OCI-LY1 (cell line): ENCODE measurements at regions not wholly inside any gene's neighbourhood (a gene's known extent, or its start where the extent isn't known, plus 50 kb on each side); places are given as distances from the start of the nearest gene placed in this dataset.

Experiments
- CTCF ChIP-seq: fragments of 200-600 bp; sonication (generic), shearing (Covaris generic); IDR thresholded peaks from 2 replicates; pipeline ENCODE4 v1.5.1; 2017; ENCODE audit warnings: mild to moderate bottlenecking, antibody characterized with exemption, low read length, moderate library complexity, mixed read lengths
- EZH2 ChIP-seq: fragments of 200-600 bp; sonication (generic), shearing (Covaris generic); IDR thresholded peaks from 2 replicates; pipeline ENCODE4 v1.8.0; 2017; ENCODE audit warnings: borderline replicate concordance, mixed run types, mild to moderate bottlenecking, antibody characterized with exemption, low read length, moderate library complexity, mixed read lengths

GRCh38 chrX:30979271-30979670 is 90.2 kb upstream of the TAB3 start:
- TF ChIP-seq EZH2 = no peak
- TF ChIP-seq CTCF = no peak
